Upper lobe of left lung (tissue), 6 donors: ENCODE measurements at regions not wholly inside any gene's neighbourhood (a gene's known extent, or its start where the extent isn't known, plus 50 kb on each side); places are given as distances from the start of the nearest gene placed in this dataset.

Source experiments
- ATAC-seq, 2 donors: fragments of 200-7000 bp; cut with Tn5 transposase; one replicate each; pipeline ENCODE4 v1.9.1; 2022; ENCODE audit warnings: mild to moderate bottlenecking in 2 of 2, moderate library complexity in 2 of 2; ENCODE audit not compliant: low FRiP score in 2 of 2
- DNase-seq, 2 donors: peaks; one replicate each; pipeline ENCODE4 v3.0.0-alpha.2; 2019 to 2020
- H3K27ac ChIP-seq, 4 donors: fragments of 200-600 bp; sonication (generic); one replicate each; pipeline ENCODE4 v1.5.1; 2016 to 2019
- H3K27me3 ChIP-seq, 4 donors: fragments of 200-600 bp; sonication (generic); one replicate each; pipeline ENCODE4 v1.5.1; 2017 to 2019
- H3K36me3 ChIP-seq, 4 donors: fragments of 200-600 bp; sonication (generic); one replicate each; pipeline ENCODE4 v1.5.1; 2016 to 2019
- H3K4me1 ChIP-seq, 4 donors: fragments of 200-600 bp; sonication (generic); one replicate each; pipeline ENCODE4 v1.5.1; 2018 to 2019
- H3K4me3 ChIP-seq, 4 donors: fragments of 200-600 bp; sonication (generic); one replicate each; pipeline ENCODE4 v1.5.1; 2017 to 2019; ENCODE audit warnings: mild to moderate bottlenecking in 2 of 4, moderate library complexity in 1 of 4
- H3K9me3 ChIP-seq, 4 donors: fragments of 200-600 bp; sonication (generic); one replicate each; pipeline ENCODE4 v1.5.1; 2018 to 2019
- CTCF ChIP-seq, 6 experiments: fragments of 450-650 bp in 4 of 6; fragments of 200-600 bp in 2 of 6; sonication (generic) in 2 of 6; IDR thresholded peaks; one replicate each; pipeline ENCODE4 v1.5.1; 2016 to 2019; ENCODE audit warnings: antibody characterized with exemption in 6 of 6
- EP300 ChIP-seq, 4 donors: sonication (generic); formaldehyde crosslinking; IDR thresholded peaks; one replicate each; pipeline ENCODE4 v1.5.1; 2017; ENCODE audit warnings: antibody characterized with exemption in 4 of 4, control low read depth in 2 of 4
- POLR2A ChIP-seq, 4 donors: fragments of 450-650 bp; IDR thresholded peaks; one replicate each; pipeline ENCODE4 v1.5.1; 2016 to 2017; ENCODE audit warnings: antibody characterized with exemption in 4 of 4, mild to moderate bottlenecking in 2 of 4
- POLR2AphosphoS5 ChIP-seq, 2 donors: sonication (generic); formaldehyde crosslinking; IDR thresholded peaks; one replicate each; pipeline ENCODE4 v1.5.1; 2017; ENCODE audit warnings: antibody characterized with exemption in 2 of 2
- WGBS, 2 donors: methylation state at CpG; one replicate each; pipeline ENCODE4 v1.1.5; 2017 to 2018; 5-methylcytosine and 5-hydroxymethylcytosine counted together
- donor health status: DM: no; HTN: no; CAD: no; lungs with moderate emphysema.
- donor health status: DM: no; HTN: yes; CAD: no; lungs with severe emphysema.

GRCh38 chr20:39825950-39826349, 863.1 kb downstream of the MAFB start:
- H3K9me3 ChIP-seq, result no peaks in the 10 kb centered on the region
- no peak overlapping the region for H3K27ac ChIP-seq
- no peak overlapping the region for H3K4me3 ChIP-seq
- no peak for DNase-seq
- no peaks in the 10 kb centered on the region for H3K4me1 ChIP-seq
- no peak for ATAC-seq
- 42 to 65% methylated on average over 3 of the region's 3 CpGs for WGBS, 2 donors
- H3K27me3 ChIP-seq, result no peaks in the 10 kb centered on the region
- H3K36me3 ChIP-seq, result no peaks in the 10 kb centered on the region
- no peak for TF ChIP-seq POLR2AphosphoS5 (IDR thresholded peaks at IDR 0.05)
- TF ChIP-seq CTCF (IDR thresholded peaks at IDR 0.05), result no peak

- no peak for ATAC-seq
- 89 to 96% methylated on average over 3 of the region's 3 CpGs for WGBS, 2 donors
- no peaks in the 10 kb centered on the region for H3K4me1 ChIP-seq
- TF ChIP-seq POLR2AphosphoS5 (IDR thresholded peaks at IDR 0.05), result no peak
- TF ChIP-seq CTCF (IDR thresholded peaks at IDR 0.05), result no peak
- no peak for TF ChIP-seq EP300 (IDR thresholded peaks at IDR 0.05)
- no peak for TF ChIP-seq POLR2A (IDR thresholded peaks at IDR 0.05)
- H3K36me3 ChIP-seq, result no peaks in the 10 kb centered on the region
- no peaks in the 10 kb centered on the region for H3K9me3 ChIP-seq
- H3K4me3 ChIP-seq, result no peak overlapping the region
- no peaks in the 10 kb centered on the region for H3K27me3 ChIP-seq
- H3K27ac ChIP-seq, result no peak overlapping the region
- DNase-seq, result no peak
Measured at GRCh38 chr20:39825524-39825923, 863.4 kb downstream of the DHX35 start.

- H3K9me3 ChIP-seq, result no peaks in the 10 kb centered on the region
- TF ChIP-seq POLR2A (IDR thresholded peaks at IDR 0.05), result no peak
- TF ChIP-seq CTCF (IDR thresholded peaks at IDR 0.05), result no peak
- TF ChIP-seq POLR2AphosphoS5 (IDR thresholded peaks at IDR 0.05), result no peak
- no peak for TF ChIP-seq EP300 (IDR thresholded peaks at IDR 0.05)
- no peak overlapping the region for H3K4me3 ChIP-seq
- 73 to 87% methylated on average over 4 of the region's 4 CpGs for WGBS, 2 donors
- DNase-seq (no peak), ATAC-seq (peak in 1 of 2 donors; percentile 88)
- H3K27me3 ChIP-seq, result no peaks in the 10 kb centered on the region
- no peaks in the 10 kb centered on the region for H3K4me1 ChIP-seq
- H3K27ac ChIP-seq, result no peak overlapping the region
- H3K36me3 ChIP-seq, result no peaks in the 10 kb centered on the region
Measured at GRCh38 chr20:39823224-39823623, 861.1 kb downstream of the DHX35 start.

- 61 to 64% methylated on average over 3 of the region's 3 CpGs for WGBS, 2 donors
- ATAC-seq, result peak in 1 of 2 donors; percentile 54
- H3K27me3 ChIP-seq, result no peaks in the 10 kb centered on the region
- H3K36me3 ChIP-seq, result no peaks in the 10 kb centered on the region
- no peak for TF ChIP-seq CTCF (IDR thresholded peaks at IDR 0.05)
- TF ChIP-seq POLR2A (IDR thresholded peaks at IDR 0.05), result no peak
- TF ChIP-seq POLR2AphosphoS5 (IDR thresholded peaks at IDR 0.05), result no peak
- no peak for TF ChIP-seq EP300 (IDR thresholded peaks at IDR 0.05)
- no peak overlapping the region for H3K4me3 ChIP-seq
- no peak overlapping the region for H3K27ac ChIP-seq
- DNase-seq, result no peak
- H3K9me3 ChIP-seq, result no peaks in the 10 kb centered on the region
- H3K4me1 ChIP-seq, result no peaks in the 10 kb centered on the region
Measured at GRCh38 chr20:39822667-39823066, 860.5 kb downstream of the DHX35 start.

GRCh38 chr20:39813190-39813829, 851.2 kb downstream of the DHX35 start:
- Histone ChIP-seq H3K27me3 (no peaks in the 10 kb centered on the region), H3K4me1 (no peaks in the 10 kb centered on the region), H3K4me3 (no peak overlapping the region), H3K36me3 (no peaks in the 10 kb centered on the region), H3K9me3 (no peaks in the 10 kb centered on the region), H3K27ac (no peak overlapping the region)
- ATAC-seq (no peak), DNase-seq (no peak)
- TF ChIP-seq EP300 (IDR thresholded peaks at IDR 0.05), result no peak
- TF ChIP-seq CTCF (IDR thresholded peaks at IDR 0.05), result no peak
- no peak for TF ChIP-seq POLR2A (IDR thresholded peaks at IDR 0.05)
- WGBS, 2 donors, result 90 to 95% methylated on average over 6 of the region's 6 CpGs
